GM23338 (cell line): ENCODE measurements at regions not wholly inside any gene's neighbourhood (a gene's known extent, or its start where the extent isn't known, plus 50 kb on each side); places are given as distances from the start of the nearest gene placed in this dataset.

ENCODE experiments used
- ATAC-seq: fragments of 200-7000 bp; cut with Tn5 transposase; 3 replicates; pipeline ENCODE4 v1.9.1; 2020
- DNase-seq: peaks from one replicate; pipeline ENCODE4 v3.0.0-alpha.2; 2015; ENCODE audit warnings: low spot score
- H2AFZ ChIP-seq: fragments of 200-600 bp; sonication (generic); 2 replicates; pipeline ENCODE4 v1.8.0; 2016; ENCODE audit warnings: antibody characterized with exemption, mild to moderate bottlenecking, moderate library complexity
- H3F3A ChIP-seq: fragments of 200-600 bp; sonication (generic); replicated peaks from 2 replicates; pipeline ENCODE4 v1.8.0; 2017; ENCODE audit warnings: antibody characterized with exemption, mixed run types, low read depth
- H3K27ac ChIP-seq: fragments of 200-600 bp; sonication (generic); 2 replicates; pipeline ENCODE4 v1.6.1; 2016; ENCODE audit warnings: low read depth
- H3K27me3 ChIP-seq: fragments of 200-600 bp; sonication (generic); 2 replicates; pipeline ENCODE4 v1.8.0; 2016; ENCODE audit warnings: mild to moderate bottlenecking, mixed run types, moderate library complexity; ENCODE audit not compliant: insufficient read depth
- H3K36me3 ChIP-seq: fragments of 200-600 bp; sonication (generic); 2 replicates; pipeline ENCODE4 v1.8.0; 2016; ENCODE audit warnings: mild to moderate bottlenecking; ENCODE audit not compliant: insufficient read depth
- H3K4me1 ChIP-seq: fragments of 200-600 bp; sonication (generic); 2 replicates; pipeline ENCODE4 v1.8.0; 2016; ENCODE audit warnings: mild to moderate bottlenecking, moderate library complexity; ENCODE audit not compliant: insufficient read depth
- H3K4me2 ChIP-seq: fragments of 200-600 bp; sonication (generic); 2 replicates; pipeline ENCODE4 v1.7.1; 2017; ENCODE audit warnings: mixed run types
- H3K4me3 ChIP-seq: fragments of 200-600 bp; sonication (generic); 2 replicates; pipeline ENCODE4 v1.6.1; 2016; ENCODE audit warnings: mixed run types
- H3K79me2 ChIP-seq: fragments of 200-600 bp; sonication (generic); replicated peaks from 2 replicates; pipeline ENCODE4 v1.8.0; 2017; ENCODE audit warnings: mild to moderate bottlenecking; ENCODE audit not compliant: insufficient read depth
- H3K9me2 ChIP-seq: fragments of 200-600 bp; sonication (generic); 2 replicates; pipeline ENCODE4 v1.8.0; 2017; ENCODE audit not compliant: insufficient read depth
- H4K20me1 ChIP-seq: fragments of 200-600 bp; sonication (generic); replicated peaks from 2 replicates; pipeline ENCODE4 v1.8.0; 2017; ENCODE audit warnings: mild to moderate bottlenecking; ENCODE audit not compliant: insufficient read depth
- H3K27ac Mint-ChIP-seq: 2 replicates; pipeline ENCODE4 v1.8.0; 2020; ENCODE audit warnings: inconsistent platforms, mild to moderate bottlenecking, moderate library complexity, mixed read lengths
- H3K27me3 Mint-ChIP-seq: 3 replicates; pipeline ENCODE4 v1.8.0; 2022; ENCODE audit warnings: low read depth, mild to moderate bottlenecking, moderate library complexity, mixed read lengths, inconsistent platforms; ENCODE audit not compliant: insufficient read depth, poor library complexity
- H3K36me3 Mint-ChIP-seq: 3 replicates; pipeline ENCODE4 v1.8.0; 2021; ENCODE audit warnings: low read depth, mild to moderate bottlenecking, inconsistent platforms, moderate library complexity, mixed read lengths
- H3K4me1 Mint-ChIP-seq: 3 replicates; pipeline ENCODE4 v1.8.0; 2020; ENCODE audit warnings: mild to moderate bottlenecking, inconsistent platforms, mixed read lengths
- H3K4me3 Mint-ChIP-seq: 3 replicates; pipeline ENCODE4 v1.8.0; 2021; ENCODE audit warnings: moderate library complexity, mild to moderate bottlenecking, inconsistent platforms, mixed read lengths
- H3K9me3 Mint-ChIP-seq: 3 replicates; pipeline ENCODE4 v1.8.0; 2020; ENCODE audit warnings: moderate library complexity, mild to moderate bottlenecking, inconsistent platforms, mixed read lengths
- CREB1 ChIP-seq: fragments of 250-450 bp; sonication (Bioruptor Pico); IDR thresholded peaks from 2 replicates; pipeline ENCODE4 v1.5.0; 2020; ENCODE audit warnings: low read depth, mild to moderate bottlenecking, moderate library complexity
- CTCF ChIP-seq, 2 experiments: fragments of 200-600 bp in 1 of 2; sonication (generic) in 1 of 2; conservative IDR thresholded peaks; 2 replicates each; pipeline versions ENCODE4 v1.5.1 to v1.6.1; 2016 to 2017; ENCODE audit warnings: antibody characterized with exemption in 2 of 2, low read depth in 2 of 2, mild to moderate bottlenecking in 2 of 2, moderate library complexity in 1 of 2
- ETS1 ChIP-seq: IDR thresholded peaks from 2 replicates; pipeline ENCODE4 v1.6.1; 2016; ENCODE audit warnings: antibody characterized with exemption
- EZH2 ChIP-seq: fragments of 200-600 bp; sonication (generic); IDR thresholded peaks from one replicate; pipeline ENCODE4 v1.8.0; 2017; ENCODE audit warnings: antibody characterized with exemption, mild to moderate bottlenecking, low read depth; ENCODE audit not compliant: unreplicated experiment
- EZH2phosphoT487 ChIP-seq: fragments of 200-600 bp; sonication (generic); IDR thresholded peaks from one replicate; pipeline ENCODE4 v1.8.1; 2018; ENCODE audit warnings: antibody characterized with exemption; ENCODE audit not compliant: unreplicated experiment
- JUNB ChIP-seq: IDR thresholded peaks from one replicate; pipeline ENCODE4 v1.6.1; 2016; ENCODE audit warnings: antibody characterized with exemption; ENCODE audit not compliant: unreplicated experiment
- POLR2AphosphoS5 ChIP-seq: IDR thresholded peaks from 2 replicates; pipeline ENCODE4 v1.6.1; 2016; ENCODE audit warnings: antibody characterized with exemption, low read depth
- ZNF114 ChIP-seq: fragments of 250-450 bp; sonication (Bioruptor Pico); IDR thresholded peaks from 2 replicates; pipeline ENCODE4 v1.5.0; 2020; ENCODE audit warnings: mild to moderate bottlenecking, moderate library complexity
- ZNF462 ChIP-seq: fragments of 250-450 bp; sonication (Bioruptor Pico); IDR thresholded peaks from 2 replicates; pipeline ENCODE4 v1.5.0; 2020; ENCODE audit warnings: mild to moderate bottlenecking, moderate library complexity

GRCh38 chr6:163925839-163926238 lies 511.3 kb downstream of the QKI start:
- Histone ChIP-seq H3K4me2 (no peak overlapping the region), H3K9me2 (no peaks in the 10 kb centered on the region), H3K27me3 (no peaks in the 10 kb centered on the region), H3K36me3 (no peaks in the 10 kb centered on the region), H3K27ac (no peak overlapping the region), H2AFZ (no peak overlapping the region), H4K20me1 (no peaks in the 10 kb centered on the region), H3K79me2 (no peaks in the 10 kb centered on the region), H3F3A (no peaks in the 10 kb centered on the region), H3K4me1 (peaks cover 14% of the 10 kb centered on the region), H3K4me3 (no peak overlapping the region)
- ATAC-seq, result no peak
- Mint-ChIP-seq H3K27me3 (peaks cover 9% of the 10 kb centered on the region), H3K4me1 (peaks cover 17% of the 10 kb centered on the region), H3K9me3 (0 out of 3 replicates have a peak, but pooled peaks cover 6% of the 10 kb centered on the region), H3K4me3 (no peak overlapping the region), H3K36me3 (peaks cover 3% of the 10 kb centered on the region; the same call in 2 of the 3 replicates), H3K27ac (no peak overlapping the region)
- no peak for TF ChIP-seq EZH2phosphoT487
- DNase-seq, result no peak

- DNase-seq (no peak), ATAC-seq (no peak)
- Histone ChIP-seq H3K4me2 (no peak overlapping the region), H3F3A (no peaks in the 10 kb centered on the region), H3K79me2 (no peaks in the 10 kb centered on the region), H3K27ac (no peak overlapping the region), H4K20me1 (no peaks in the 10 kb centered on the region), H3K9me2 (no peaks in the 10 kb centered on the region), H2AFZ (peak overlapping the region; percentile 95), H3K4me3 (no peak overlapping the region), H3K4me1 (peaks cover 9% of the 10 kb centered on the region), H3K36me3 (no peaks in the 10 kb centered on the region), H3K27me3 (no peaks in the 10 kb centered on the region)
- Mint-ChIP-seq H3K4me3 (no peak overlapping the region), H3K36me3 (peaks cover 3% of the 10 kb centered on the region; the same call in 2 of the 3 replicates), H3K27me3 (peaks cover 9% of the 10 kb centered on the region), H3K4me1 (peaks cover 17% of the 10 kb centered on the region), H3K27ac (no peak overlapping the region), H3K9me3 (0 out of 3 replicates have a peak, but pooled peaks cover 6% of the 10 kb centered on the region)
- TF ChIP-seq POLR2AphosphoS5, result no peak
- no peak for TF ChIP-seq ETS1
- TF ChIP-seq ZNF462 (CRISPR knock-in tag), result no peak
- TF ChIP-seq CREB1, result no peak
- no peak for TF ChIP-seq CTCF (conservative IDR thresholded peaks at IDR 0.05; ENCODE audit: low read depth in 2 of 2)
- no peak for TF ChIP-seq JUNB
- no peak for TF ChIP-seq ZNF114 (CRISPR knock-in tag)
- no peak for TF ChIP-seq EZH2
These were observed 509.3 kb downstream of the QKI start for GRCh38 chr6:163923658-163924411.
